WTC11 (cell line): ENCODE measurements at regions not wholly inside any gene's neighbourhood (a gene's known extent, or its start where the extent isn't known, plus 50 kb on each side); places are given as distances from the start of the nearest gene placed in this dataset.

Experiments used
- ATAC-seq: fragments of 200-7000 bp; cut with Tn5 transposase; 2 replicates; pipeline ENCODE4 v1.10.0; 2021; ENCODE audit warnings: mild to moderate bottlenecking, moderate library complexity
- CTCF ChIA-PET: fragments of 300-600 bp; sonication (Branson Sonifier 250); formaldehyde crosslinking; loops from one replicate; lab custom pipeline; 2021; ENCODE audit warnings: antibody characterized with exemption; lab: Charles Lee
- POLR2A ChIA-PET: fragments of 350-600 bp; sonication (Branson Sonifier 250); formaldehyde crosslinking; loops from one replicate; lab custom pipeline; 2021; ENCODE audit warnings: antibody characterized with exemption; lab: Charles Lee
- DNase-seq: peaks from one replicate; pipeline ENCODE4 v3.0.0; 2021; ENCODE audit warnings: low spot score
- H3K27ac Mint-ChIP-seq: 2 replicates; pipeline ENCODE4 v1.8.0; 2021; ENCODE audit warnings: mixed read lengths
- H3K27me3 Mint-ChIP-seq: 2 replicates; pipeline ENCODE4 v1.8.0; 2021; ENCODE audit warnings: low read depth, mild to moderate bottlenecking, moderate library complexity, mixed read lengths
- H3K36me3 Mint-ChIP-seq: 2 replicates; pipeline ENCODE4 v1.8.0; 2021; ENCODE audit warnings: mixed read lengths
- H3K4me1 Mint-ChIP-seq: 2 replicates; pipeline ENCODE4 v1.8.0; 2022; ENCODE audit warnings: mixed read lengths
- H3K4me3 Mint-ChIP-seq: 2 replicates; pipeline ENCODE4 v1.8.0; 2021; ENCODE audit warnings: mild to moderate bottlenecking, moderate library complexity, mixed read lengths
- H3K9me3 Mint-ChIP-seq: 2 replicates; pipeline ENCODE4 v1.8.0; 2021; ENCODE audit warnings: mixed read lengths
- JAZF1 ChIP-seq: fragments of 250-450 bp; sonication (Bioruptor Pico); IDR thresholded peaks from 2 replicates; pipeline ENCODE4 v1.9.0; 2021; ENCODE audit warnings: moderate library complexity, mild to moderate bottlenecking, inconsistent platforms
- KAT7 ChIP-seq: sonication (generic); formaldehyde crosslinking; IDR thresholded peaks from 2 replicates; pipeline ENCODE4 v1.8.1; 2023; ENCODE audit warnings: missing genetic modification reagents, mild to moderate bottlenecking, borderline replicate concordance
- TEAD1 ChIP-seq: sonication (generic); formaldehyde crosslinking; IDR thresholded peaks from 2 replicates; pipeline ENCODE4 v1.8.0; 2022; ENCODE audit warnings: mild to moderate bottlenecking, missing genetic modification reagents
- ZNF219 ChIP-seq: sonication (generic); formaldehyde crosslinking; IDR thresholded peaks from 2 replicates; pipeline ENCODE4 v1.8.0; 2023; ENCODE audit warnings: missing genetic modification reagents, mild to moderate bottlenecking, borderline replicate concordance
- ZNF263 ChIP-seq: sonication (generic); formaldehyde crosslinking; IDR thresholded peaks from 2 replicates; pipeline ENCODE4 v1.8.1; 2022; ENCODE audit warnings: low read depth, mild to moderate bottlenecking, moderate library complexity, missing genetic modification reagents
- ZNF317 ChIP-seq: sonication (generic); formaldehyde crosslinking; IDR thresholded peaks from 2 replicates; pipeline ENCODE4 v1.8.1; 2023; ENCODE audit warnings: low read depth, mild to moderate bottlenecking, moderate library complexity, missing genetic modification reagents, borderline replicate concordance
- TF ChIP-seq, protein P1 (sequence below): sonication (generic); formaldehyde crosslinking; IDR thresholded peaks from 2 replicates; pipeline ENCODE4 v1.8.1; 2023; ENCODE audit warnings: mild to moderate bottlenecking, missing genetic modification reagents
- TF ChIP-seq, protein P2 (sequence below): fragments of 250-450 bp; sonication (Bioruptor Pico); IDR thresholded peaks from 2 replicates; pipeline ENCODE4 v2.1.2; 2022; ENCODE audit warnings: mild to moderate bottlenecking, moderate library complexity
- TF ChIP-seq, protein P3 (sequence below): sonication (generic); formaldehyde crosslinking; IDR thresholded peaks from 2 replicates; pipeline ENCODE4 v1.8.0; 2022; ENCODE audit warnings: mild to moderate bottlenecking, missing genetic modification reagents
- TF ChIP-seq, protein P4 (sequence below): sonication (generic); formaldehyde crosslinking; IDR thresholded peaks from 2 replicates; pipeline ENCODE4 v1.8.1; 2022; ENCODE audit warnings: low read depth, missing genetic modification reagents, borderline replicate concordance
- TF ChIP-seq, protein P5 (sequence below): sonication (generic); formaldehyde crosslinking; IDR thresholded peaks from 2 replicates; pipeline ENCODE4 v1.8.1; 2022; ENCODE audit warnings: mild to moderate bottlenecking, missing genetic modification reagents, moderate library complexity, borderline replicate concordance
- TF ChIP-seq, protein P6 (sequence below): sonication (generic); formaldehyde crosslinking; IDR thresholded peaks from 2 replicates; pipeline ENCODE4 v1.8.0; 2022; ENCODE audit warnings: mild to moderate bottlenecking, missing genetic modification reagents
- TF ChIP-seq, protein P7 (sequence below): sonication (generic); formaldehyde crosslinking; IDR thresholded peaks from 2 replicates; pipeline ENCODE4 v1.8.1; 2022; ENCODE audit warnings: low read depth, mild to moderate bottlenecking, moderate library complexity, missing genetic modification reagents, borderline replicate concordance
- TF ChIP-seq, protein P8 (sequence below): fragments of 200-600 bp; IDR thresholded peaks from 2 replicates; pipeline ENCODE4 v1.8.0; 2022; ENCODE audit warnings: antibody characterized with exemption

DNA sequence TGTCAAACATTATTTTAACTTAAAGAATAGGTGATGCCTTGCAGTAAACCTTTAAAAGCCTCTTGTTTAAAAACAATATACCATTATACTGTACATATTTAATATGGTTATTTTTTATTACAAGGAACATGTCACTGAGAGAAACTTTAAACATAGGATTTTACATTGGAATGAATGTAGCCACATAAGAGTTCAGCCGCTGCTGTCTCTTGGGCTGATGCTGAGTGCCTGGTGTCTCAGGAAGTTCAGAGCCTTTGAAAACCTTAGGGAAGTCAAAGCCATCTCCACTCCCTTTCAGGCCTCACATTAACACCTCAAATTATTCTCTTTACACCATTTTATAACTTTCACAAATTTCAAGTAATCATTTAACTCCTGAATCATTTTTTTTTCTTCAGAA is 93.5 kb upstream of the DKK2 start (continued):
- TF ChIP-seq, protein P1, sequence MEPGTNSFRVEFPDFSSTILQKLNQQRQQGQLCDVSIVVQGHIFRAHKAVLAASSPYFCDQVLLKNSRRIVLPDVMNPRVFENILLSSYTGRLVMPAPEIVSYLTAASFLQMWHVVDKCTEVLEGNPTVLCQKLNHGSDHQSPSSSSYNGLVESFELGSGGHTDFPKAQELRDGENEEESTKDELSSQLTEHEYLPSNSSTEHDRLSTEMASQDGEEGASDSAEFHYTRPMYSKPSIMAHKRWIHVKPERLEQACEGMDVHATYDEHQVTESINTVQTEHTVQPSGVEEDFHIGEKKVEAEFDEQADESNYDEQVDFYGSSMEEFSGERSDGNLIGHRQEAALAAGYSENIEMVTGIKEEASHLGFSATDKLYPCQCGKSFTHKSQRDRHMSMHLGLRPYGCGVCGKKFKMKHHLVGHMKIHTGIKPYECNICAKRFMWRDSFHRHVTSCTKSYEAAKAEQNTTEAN (CRISPR knock-in tag) = no peak
- no peak for TF ChIP-seq ZNF317
- TF ChIP-seq, all 79 proteins: peak for 0

DNA sequence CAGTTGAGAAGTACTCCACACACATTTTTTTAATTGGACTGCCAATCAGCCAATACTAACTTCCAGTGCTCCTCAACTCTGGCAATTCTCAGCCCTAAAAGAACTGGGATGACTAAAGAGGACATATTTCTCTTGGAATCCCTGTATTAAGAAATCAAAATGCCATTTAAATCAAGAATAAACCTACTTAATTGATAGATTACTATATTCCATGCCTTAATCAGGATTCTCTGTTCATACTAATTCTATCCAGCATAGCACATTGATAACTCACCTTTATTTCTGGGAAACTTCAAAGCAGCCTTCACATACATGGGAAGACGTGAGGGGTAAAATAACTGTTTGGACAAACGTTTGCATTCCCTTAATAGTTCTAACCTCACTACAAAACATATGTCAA is 93.0 kb upstream of the DKK2 start:
- DNase-seq = no peak
- Mint-ChIP-seq H3K4me1 (peaks cover 7% of the 10 kb centered on the region), H3K36me3 (no peaks in the 10 kb centered on the region), H3K27ac (no peak overlapping the region), H3K4me3 (no peak overlapping the region), H3K9me3 (no peaks in the 10 kb centered on the region; the same call in 1 of the 2 replicates), H3K27me3 (no peaks in the 10 kb centered on the region)
- ChIA-PET CTCF (no interaction called here), POLR2A (no interaction called here)
- TF ChIP-seq, protein P2, sequence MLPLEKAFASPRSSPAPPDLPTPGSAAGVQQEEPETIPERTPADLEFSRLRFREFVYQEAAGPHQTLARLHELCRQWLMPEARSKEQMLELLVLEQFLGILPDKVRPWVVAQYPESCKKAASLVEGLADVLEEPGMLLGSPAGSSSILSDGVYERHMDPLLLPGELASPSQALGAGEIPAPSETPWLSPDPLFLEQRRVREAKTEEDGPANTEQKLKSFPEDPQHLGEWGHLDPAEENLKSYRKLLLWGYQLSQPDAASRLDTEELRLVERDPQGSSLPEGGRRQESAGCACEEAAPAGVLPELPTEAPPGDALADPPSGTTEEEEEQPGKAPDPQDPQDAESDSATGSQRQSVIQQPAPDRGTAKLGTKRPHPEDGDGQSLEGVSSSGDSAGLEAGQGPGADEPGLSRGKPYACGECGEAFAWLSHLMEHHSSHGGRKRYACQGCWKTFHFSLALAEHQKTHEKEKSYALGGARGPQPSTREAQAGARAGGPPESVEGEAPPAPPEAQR (CRISPR knock-in tag) = no peak
- TF ChIP-seq ZNF219 (CRISPR knock-in tag) (no peak), KAT7 (CRISPR knock-in tag) (no peak), ZNF263 (CRISPR knock-in tag) (no peak), TEAD1 (no peak), JAZF1 (CRISPR knock-in tag) (no peak)
- TF ChIP-seq, protein P3, sequence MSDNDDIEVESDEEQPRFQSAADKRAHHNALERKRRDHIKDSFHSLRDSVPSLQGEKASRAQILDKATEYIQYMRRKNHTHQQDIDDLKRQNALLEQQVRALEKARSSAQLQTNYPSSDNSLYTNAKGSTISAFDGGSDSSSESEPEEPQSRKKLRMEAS (CRISPR knock-in tag) = no peak
- TF ChIP-seq, protein P4, sequence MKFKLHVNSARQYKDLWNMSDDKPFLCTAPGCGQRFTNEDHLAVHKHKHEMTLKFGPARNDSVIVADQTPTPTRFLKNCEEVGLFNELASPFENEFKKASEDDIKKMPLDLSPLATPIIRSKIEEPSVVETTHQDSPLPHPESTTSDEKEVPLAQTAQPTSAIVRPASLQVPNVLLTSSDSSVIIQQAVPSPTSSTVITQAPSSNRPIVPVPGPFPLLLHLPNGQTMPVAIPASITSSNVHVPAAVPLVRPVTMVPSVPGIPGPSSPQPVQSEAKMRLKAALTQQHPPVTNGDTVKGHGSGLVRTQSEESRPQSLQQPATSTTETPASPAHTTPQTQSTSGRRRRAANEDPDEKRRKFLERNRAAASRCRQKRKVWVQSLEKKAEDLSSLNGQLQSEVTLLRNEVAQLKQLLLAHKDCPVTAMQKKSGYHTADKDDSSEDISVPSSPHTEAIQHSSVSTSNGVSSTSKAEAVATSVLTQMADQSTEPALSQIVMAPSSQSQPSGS (CRISPR knock-in tag) = no peak
- TF ChIP-seq, protein P5, sequence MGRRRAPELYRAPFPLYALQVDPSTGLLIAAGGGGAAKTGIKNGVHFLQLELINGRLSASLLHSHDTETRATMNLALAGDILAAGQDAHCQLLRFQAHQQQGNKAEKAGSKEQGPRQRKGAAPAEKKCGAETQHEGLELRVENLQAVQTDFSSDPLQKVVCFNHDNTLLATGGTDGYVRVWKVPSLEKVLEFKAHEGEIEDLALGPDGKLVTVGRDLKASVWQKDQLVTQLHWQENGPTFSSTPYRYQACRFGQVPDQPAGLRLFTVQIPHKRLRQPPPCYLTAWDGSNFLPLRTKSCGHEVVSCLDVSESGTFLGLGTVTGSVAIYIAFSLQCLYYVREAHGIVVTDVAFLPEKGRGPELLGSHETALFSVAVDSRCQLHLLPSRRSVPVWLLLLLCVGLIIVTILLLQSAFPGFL = no peak
- TF ChIP-seq, protein P6, sequence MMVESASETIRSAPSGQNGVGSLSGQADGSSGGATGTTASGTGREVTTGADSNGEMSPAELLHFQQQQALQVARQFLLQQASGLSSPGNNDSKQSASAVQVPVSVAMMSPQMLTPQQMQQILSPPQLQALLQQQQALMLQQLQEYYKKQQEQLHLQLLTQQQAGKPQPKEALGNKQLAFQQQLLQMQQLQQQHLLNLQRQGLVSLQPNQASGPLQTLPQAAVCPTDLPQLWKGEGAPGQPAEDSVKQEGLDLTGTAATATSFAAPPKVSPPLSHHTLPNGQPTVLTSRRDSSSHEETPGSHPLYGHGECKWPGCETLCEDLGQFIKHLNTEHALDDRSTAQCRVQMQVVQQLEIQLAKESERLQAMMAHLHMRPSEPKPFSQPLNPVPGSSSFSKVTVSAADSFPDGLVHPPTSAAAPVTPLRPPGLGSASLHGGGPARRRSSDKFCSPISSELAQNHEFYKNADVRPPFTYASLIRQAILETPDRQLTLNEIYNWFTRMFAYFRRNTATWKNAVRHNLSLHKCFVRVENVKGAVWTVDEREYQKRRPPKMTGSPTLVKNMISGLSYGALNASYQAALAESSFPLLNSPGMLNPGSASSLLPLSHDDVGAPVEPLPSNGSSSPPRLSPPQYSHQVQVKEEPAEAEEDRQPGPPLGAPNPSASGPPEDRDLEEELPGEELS (CRISPR knock-in tag) = no peak
- TF ChIP-seq, protein P7, sequence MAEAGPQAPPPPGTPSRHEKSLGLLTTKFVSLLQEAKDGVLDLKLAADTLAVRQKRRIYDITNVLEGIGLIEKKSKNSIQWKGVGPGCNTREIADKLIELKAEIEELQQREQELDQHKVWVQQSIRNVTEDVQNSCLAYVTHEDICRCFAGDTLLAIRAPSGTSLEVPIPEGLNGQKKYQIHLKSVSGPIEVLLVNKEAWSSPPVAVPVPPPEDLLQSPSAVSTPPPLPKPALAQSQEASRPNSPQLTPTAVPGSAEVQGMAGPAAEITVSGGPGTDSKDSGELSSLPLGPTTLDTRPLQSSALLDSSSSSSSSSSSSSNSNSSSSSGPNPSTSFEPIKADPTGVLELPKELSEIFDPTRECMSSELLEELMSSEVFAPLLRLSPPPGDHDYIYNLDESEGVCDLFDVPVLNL (CRISPR knock-in tag) = no peak
- TF ChIP-seq, protein P8, sequence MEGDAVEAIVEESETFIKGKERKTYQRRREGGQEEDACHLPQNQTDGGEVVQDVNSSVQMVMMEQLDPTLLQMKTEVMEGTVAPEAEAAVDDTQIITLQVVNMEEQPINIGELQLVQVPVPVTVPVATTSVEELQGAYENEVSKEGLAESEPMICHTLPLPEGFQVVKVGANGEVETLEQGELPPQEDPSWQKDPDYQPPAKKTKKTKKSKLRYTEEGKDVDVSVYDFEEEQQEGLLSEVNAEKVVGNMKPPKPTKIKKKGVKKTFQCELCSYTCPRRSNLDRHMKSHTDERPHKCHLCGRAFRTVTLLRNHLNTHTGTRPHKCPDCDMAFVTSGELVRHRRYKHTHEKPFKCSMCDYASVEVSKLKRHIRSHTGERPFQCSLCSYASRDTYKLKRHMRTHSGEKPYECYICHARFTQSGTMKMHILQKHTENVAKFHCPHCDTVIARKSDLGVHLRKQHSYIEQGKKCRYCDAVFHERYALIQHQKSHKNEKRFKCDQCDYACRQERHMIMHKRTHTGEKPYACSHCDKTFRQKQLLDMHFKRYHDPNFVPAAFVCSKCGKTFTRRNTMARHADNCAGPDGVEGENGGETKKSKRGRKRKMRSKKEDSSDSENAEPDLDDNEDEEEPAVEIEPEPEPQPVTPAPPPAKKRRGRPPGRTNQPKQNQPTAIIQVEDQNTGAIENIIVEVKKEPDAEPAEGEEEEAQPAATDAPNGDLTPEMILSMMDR = no peak
- ATAC-seq = no peak
